BE2C (cell line): ENCODE measurements at regions not wholly inside any gene's neighbourhood (a gene's known extent, or its start where the extent isn't known, plus 50 kb on each side); places are given as distances from the start of the nearest gene placed in this dataset.

Source experiments
- DNase-seq: peaks from one replicate; pipeline ENCODE4 v3.0.0-alpha.2; 2020
- H3K27me3 ChIP-seq: fragments of 250-450 bp; sonication (Bioruptor Pico); 2 replicates; pipeline ENCODE4 v1.5.1; 2020; ENCODE audit warnings: mild to moderate bottlenecking
- H3K36me3 ChIP-seq: fragments of 250-450 bp; sonication (Bioruptor Pico); 2 replicates; pipeline ENCODE4 v1.5.1; 2020; ENCODE audit warnings: mild to moderate bottlenecking
- H3K4me1 ChIP-seq: fragments of 250-450 bp; sonication (Bioruptor Pico); 2 replicates; pipeline ENCODE4 v1.5.1; 2020
- H3K4me3 ChIP-seq: 2 replicates; pipeline ENCODE4 v1.5.1; 2011; ENCODE audit warnings: low read depth, low read length
- H3K9me3 ChIP-seq: fragments of 250-450 bp; sonication (Bioruptor Pico); 2 replicates; pipeline ENCODE4 v1.5.1; 2020
- CTCF ChIP-seq: IDR thresholded peaks from 2 replicates; pipeline ENCODE4 v1.5.1; 2012; ENCODE audit warnings: mild to moderate bottlenecking, low read depth, low read length

GRCh38 chr13:44762911-44763310, 186.8 kb upstream of the TSC22D1 start:
- H3K36me3 ChIP-seq = no peaks in the 10 kb centered on the region
- DNase-seq = no peak
- no peaks in the 10 kb centered on the region for H3K9me3 ChIP-seq
- TF ChIP-seq CTCF = no peak
- H3K4me3 ChIP-seq = no peak overlapping the region
- H3K27me3 ChIP-seq = no peaks in the 10 kb centered on the region
- H3K4me1 ChIP-seq = peaks cover 6% of the 10 kb centered on the region; the same call in 1 of the 2 replicates

GRCh38 chr13:44760434-44760833, 184.3 kb upstream of the TSC22D1 start:
- Histone ChIP-seq H3K36me3 (no peaks in the 10 kb centered on the region), H3K9me3 (no peaks in the 10 kb centered on the region), H3K4me3 (no peak overlapping the region), H3K4me1 (peaks cover 14% of the 10 kb centered on the region), H3K27me3 (no peaks in the 10 kb centered on the region)
- DNase-seq = no peak
- no peak for TF ChIP-seq CTCF

- DNase-seq = no peak
Measured at GRCh38 chr13:44759384-44760360, 183.5 kb upstream of the TSC22D1 start.

GRCh38 chr13:44758630-44759383, 182.7 kb upstream of the TSC22D1 start:
- Histone ChIP-seq H3K27me3 (no peaks in the 10 kb centered on the region), H3K4me3 (no peak overlapping the region), H3K9me3 (no peaks in the 10 kb centered on the region), H3K4me1 (peaks cover 12% of the 10 kb centered on the region), H3K36me3 (no peaks in the 10 kb centered on the region)
- DNase-seq = no peak
- TF ChIP-seq CTCF = no peak

More at GRCh38 chr13:44759384-44760360, 183.5 kb upstream of the TSC22D1 start:
- Histone ChIP-seq H3K9me3 (no peaks in the 10 kb centered on the region), H3K4me1 (peaks cover 14% of the 10 kb centered on the region), H3K36me3 (no peaks in the 10 kb centered on the region), H3K27me3 (no peaks in the 10 kb centered on the region), H3K4me3 (no peak overlapping the region)
- TF ChIP-seq CTCF = no peak

GRCh38 chr13:44757671-44758070, 181.5 kb upstream of the TSC22D1 start:
- Histone ChIP-seq H3K27me3 (no peaks in the 10 kb centered on the region), H3K36me3 (no peaks in the 10 kb centered on the region), H3K4me1 (peaks cover 8% of the 10 kb centered on the region), H3K9me3 (no peaks in the 10 kb centered on the region), H3K4me3 (no peak overlapping the region)
- no peak for DNase-seq
- TF ChIP-seq CTCF = no peak
